H1 (cell line): ENCODE measurements at regions not wholly inside any gene's neighbourhood (a gene's known extent, or its start where the extent isn't known, plus 50 kb on each side); places are given as distances from the start of the nearest gene placed in this dataset.

Source experiments
- KDM5A ChIP-seq: fragments of 200-600 bp; IDR thresholded peaks from 2 replicates; pipeline ENCODE4 v1.7.1; 2012; ENCODE audit warnings: mild to moderate bottlenecking, low read length, inconsistent platforms, mixed read lengths
- TAF7 ChIP-seq: optimal IDR thresholded peaks from 2 replicates; pipeline ENCODE3; 2011; ENCODE audit warnings: low read depth, mild to moderate bottlenecking, inconsistent platforms, low read length, moderate library complexity, borderline replicate concordance
- TF ChIP-seq, protein P1 (sequence below): fragments of 300-600 bp; sonication (generic); IDR thresholded peaks from 2 replicates; pipeline ENCODE4 v1.7.1; 2012; ENCODE audit warnings: low read length, moderate library complexity, mild to moderate bottlenecking, inconsistent platforms; ENCODE audit not compliant: insufficient replicate concordance
- TF ChIP-seq, protein P2 (sequence below): IDR thresholded peaks from 2 replicates; pipeline ENCODE4 v1.6.1; 2011; ENCODE audit warnings: low read depth, mild to moderate bottlenecking, low read length; ENCODE audit not compliant: insufficient read depth

DNA sequence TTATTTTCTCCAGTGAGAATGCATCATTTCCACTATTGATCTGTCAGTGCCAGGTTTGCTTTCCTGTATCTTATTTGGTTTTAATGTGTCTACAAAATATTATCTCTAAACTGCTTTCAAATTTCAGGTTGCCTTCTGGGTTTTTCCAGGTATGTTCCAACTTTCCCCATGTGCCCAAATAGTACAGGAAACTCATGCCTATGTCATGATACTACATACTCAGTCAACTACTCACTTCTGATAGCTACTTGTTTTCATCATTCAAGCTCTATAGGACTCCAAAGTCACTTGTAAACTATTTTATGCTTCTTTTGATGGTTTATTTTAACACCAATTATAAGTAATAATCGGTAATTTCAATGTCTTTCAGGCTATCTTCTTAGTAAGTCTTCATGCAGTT, 134.8 kb upstream of the TTC14 start (continued):
- TF ChIP-seq, protein P1, sequence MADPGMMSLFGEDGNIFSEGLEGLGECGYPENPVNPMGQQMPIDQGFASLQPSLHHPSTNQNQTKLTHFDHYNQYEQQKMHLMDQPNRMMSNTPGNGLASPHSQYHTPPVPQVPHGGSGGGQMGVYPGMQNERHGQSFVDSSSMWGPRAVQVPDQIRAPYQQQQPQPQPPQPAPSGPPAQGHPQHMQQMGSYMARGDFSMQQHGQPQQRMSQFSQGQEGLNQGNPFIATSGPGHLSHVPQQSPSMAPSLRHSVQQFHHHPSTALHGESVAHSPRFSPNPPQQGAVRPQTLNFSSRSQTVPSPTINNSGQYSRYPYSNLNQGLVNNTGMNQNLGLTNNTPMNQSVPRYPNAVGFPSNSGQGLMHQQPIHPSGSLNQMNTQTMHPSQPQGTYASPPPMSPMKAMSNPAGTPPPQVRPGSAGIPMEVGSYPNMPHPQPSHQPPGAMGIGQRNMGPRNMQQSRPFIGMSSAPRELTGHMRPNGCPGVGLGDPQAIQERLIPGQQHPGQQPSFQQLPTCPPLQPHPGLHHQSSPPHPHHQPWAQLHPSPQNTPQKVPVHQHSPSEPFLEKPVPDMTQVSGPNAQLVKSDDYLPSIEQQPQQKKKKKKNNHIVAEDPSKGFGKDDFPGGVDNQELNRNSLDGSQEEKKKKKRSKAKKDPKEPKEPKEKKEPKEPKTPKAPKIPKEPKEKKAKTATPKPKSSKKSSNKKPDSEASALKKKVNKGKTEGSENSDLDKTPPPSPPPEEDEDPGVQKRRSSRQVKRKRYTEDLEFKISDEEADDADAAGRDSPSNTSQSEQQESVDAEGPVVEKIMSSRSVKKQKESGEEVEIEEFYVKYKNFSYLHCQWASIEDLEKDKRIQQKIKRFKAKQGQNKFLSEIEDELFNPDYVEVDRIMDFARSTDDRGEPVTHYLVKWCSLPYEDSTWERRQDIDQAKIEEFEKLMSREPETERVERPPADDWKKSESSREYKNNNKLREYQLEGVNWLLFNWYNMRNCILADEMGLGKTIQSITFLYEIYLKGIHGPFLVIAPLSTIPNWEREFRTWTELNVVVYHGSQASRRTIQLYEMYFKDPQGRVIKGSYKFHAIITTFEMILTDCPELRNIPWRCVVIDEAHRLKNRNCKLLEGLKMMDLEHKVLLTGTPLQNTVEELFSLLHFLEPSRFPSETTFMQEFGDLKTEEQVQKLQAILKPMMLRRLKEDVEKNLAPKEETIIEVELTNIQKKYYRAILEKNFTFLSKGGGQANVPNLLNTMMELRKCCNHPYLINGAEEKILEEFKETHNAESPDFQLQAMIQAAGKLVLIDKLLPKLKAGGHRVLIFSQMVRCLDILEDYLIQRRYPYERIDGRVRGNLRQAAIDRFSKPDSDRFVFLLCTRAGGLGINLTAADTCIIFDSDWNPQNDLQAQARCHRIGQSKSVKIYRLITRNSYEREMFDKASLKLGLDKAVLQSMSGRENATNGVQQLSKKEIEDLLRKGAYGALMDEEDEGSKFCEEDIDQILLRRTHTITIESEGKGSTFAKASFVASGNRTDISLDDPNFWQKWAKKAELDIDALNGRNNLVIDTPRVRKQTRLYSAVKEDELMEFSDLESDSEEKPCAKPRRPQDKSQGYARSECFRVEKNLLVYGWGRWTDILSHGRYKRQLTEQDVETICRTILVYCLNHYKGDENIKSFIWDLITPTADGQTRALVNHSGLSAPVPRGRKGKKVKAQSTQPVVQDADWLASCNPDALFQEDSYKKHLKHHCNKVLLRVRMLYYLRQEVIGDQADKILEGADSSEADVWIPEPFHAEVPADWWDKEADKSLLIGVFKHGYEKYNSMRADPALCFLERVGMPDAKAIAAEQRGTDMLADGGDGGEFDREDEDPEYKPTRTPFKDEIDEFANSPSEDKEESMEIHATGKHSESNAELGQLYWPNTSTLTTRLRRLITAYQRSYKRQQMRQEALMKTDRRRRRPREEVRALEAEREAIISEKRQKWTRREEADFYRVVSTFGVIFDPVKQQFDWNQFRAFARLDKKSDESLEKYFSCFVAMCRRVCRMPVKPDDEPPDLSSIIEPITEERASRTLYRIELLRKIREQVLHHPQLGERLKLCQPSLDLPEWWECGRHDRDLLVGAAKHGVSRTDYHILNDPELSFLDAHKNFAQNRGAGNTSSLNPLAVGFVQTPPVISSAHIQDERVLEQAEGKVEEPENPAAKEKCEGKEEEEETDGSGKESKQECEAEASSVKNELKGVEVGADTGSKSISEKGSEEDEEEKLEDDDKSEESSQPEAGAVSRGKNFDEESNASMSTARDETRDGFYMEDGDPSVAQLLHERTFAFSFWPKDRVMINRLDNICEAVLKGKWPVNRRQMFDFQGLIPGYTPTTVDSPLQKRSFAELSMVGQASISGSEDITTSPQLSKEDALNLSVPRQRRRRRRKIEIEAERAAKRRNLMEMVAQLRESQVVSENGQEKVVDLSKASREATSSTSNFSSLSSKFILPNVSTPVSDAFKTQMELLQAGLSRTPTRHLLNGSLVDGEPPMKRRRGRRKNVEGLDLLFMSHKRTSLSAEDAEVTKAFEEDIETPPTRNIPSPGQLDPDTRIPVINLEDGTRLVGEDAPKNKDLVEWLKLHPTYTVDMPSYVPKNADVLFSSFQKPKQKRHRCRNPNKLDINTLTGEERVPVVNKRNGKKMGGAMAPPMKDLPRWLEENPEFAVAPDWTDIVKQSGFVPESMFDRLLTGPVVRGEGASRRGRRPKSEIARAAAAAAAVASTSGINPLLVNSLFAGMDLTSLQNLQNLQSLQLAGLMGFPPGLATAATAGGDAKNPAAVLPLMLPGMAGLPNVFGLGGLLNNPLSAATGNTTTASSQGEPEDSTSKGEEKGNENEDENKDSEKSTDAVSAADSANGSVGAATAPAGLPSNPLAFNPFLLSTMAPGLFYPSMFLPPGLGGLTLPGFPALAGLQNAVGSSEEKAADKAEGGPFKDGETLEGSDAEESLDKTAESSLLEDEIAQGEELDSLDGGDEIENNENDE, result no peak
- TF ChIP-seq KDM5A, result no peak
- TF ChIP-seq, protein P2, sequence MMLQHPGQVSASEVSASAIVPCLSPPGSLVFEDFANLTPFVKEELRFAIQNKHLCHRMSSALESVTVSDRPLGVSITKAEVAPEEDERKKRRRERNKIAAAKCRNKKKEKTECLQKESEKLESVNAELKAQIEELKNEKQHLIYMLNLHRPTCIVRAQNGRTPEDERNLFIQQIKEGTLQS, result no peak
- TF ChIP-seq TAF7, result no peak
